ENCODE measurements at regions not wholly inside any gene's neighbourhood (a gene's known extent, or its start where the extent isn't known, plus 50 kb on each side); places are given as distances from the start of the nearest gene placed in this dataset.

DNA sequence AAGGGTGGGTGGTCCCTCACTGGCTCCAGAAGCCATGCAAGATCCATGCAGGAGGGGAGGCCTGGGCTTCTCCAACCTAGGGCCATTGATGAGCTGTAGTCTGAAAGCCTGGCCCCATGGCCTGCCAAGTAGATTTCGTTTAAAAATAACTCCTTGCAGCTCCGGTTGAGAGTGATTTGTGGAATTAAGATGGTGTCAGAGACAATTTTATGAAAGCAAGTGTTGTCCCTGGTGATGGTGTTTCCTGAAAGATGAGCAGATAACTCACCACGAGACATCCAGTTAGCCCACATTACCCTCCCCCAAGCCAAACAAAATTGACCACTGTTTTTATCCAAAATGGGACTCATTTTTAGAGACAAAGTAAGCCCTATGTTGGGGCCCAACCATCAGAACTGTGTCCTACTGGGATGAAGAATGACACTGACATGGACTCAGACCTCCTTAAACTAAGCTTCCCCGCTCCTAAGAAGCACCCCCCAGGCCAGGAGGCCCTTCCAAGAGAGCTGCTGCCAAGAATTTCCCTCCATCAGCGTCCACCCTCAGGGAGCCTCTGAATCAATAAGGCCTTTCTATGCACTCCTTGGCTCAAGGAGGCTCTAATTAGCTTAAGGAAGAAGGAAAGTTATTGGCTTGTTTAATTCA, 174.2 kb upstream of the NCAM1 start:
- H3K4me3 ChIP-seq (replicated peaks; ENCODE audit: low read depth, low read length): no peak overlapping the region
- DNase-seq (ENCODE audit: low read depth): no peak
- TF ChIP-seq, protein P1, sequence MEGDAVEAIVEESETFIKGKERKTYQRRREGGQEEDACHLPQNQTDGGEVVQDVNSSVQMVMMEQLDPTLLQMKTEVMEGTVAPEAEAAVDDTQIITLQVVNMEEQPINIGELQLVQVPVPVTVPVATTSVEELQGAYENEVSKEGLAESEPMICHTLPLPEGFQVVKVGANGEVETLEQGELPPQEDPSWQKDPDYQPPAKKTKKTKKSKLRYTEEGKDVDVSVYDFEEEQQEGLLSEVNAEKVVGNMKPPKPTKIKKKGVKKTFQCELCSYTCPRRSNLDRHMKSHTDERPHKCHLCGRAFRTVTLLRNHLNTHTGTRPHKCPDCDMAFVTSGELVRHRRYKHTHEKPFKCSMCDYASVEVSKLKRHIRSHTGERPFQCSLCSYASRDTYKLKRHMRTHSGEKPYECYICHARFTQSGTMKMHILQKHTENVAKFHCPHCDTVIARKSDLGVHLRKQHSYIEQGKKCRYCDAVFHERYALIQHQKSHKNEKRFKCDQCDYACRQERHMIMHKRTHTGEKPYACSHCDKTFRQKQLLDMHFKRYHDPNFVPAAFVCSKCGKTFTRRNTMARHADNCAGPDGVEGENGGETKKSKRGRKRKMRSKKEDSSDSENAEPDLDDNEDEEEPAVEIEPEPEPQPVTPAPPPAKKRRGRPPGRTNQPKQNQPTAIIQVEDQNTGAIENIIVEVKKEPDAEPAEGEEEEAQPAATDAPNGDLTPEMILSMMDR (IDR thresholded peaks at IDR 0.05; ENCODE audit: low read length, missing control alignments): no peak

GRCh38 chr11:112789481-112789880, 171.7 kb upstream of the NCAM1 start:
- TF ChIP-seq, protein P1 (IDR thresholded peaks at IDR 0.05; ENCODE audit: low read length, missing control alignments): no peak
- no peak overlapping the region for H3K4me3 ChIP-seq (replicated peaks; ENCODE audit: low read depth, low read length)
- DNase-seq (ENCODE audit: low read depth): no peak

- DNase-seq (ENCODE audit: low read depth): no peak
- no peak overlapping the region for H3K4me3 ChIP-seq (replicated peaks; ENCODE audit: low read depth, low read length)
- TF ChIP-seq, protein P1 (IDR thresholded peaks at IDR 0.05; ENCODE audit: low read length, missing control alignments): no peak
Measured at GRCh38 chr11:112790286-112790685, 170.9 kb upstream of the NCAM1 start.

- TF ChIP-seq, protein P1 (IDR thresholded peaks at IDR 0.05; ENCODE audit: low read length, missing control alignments): no peak
- DNase-seq (ENCODE audit: low read depth): no peak
- no peak overlapping the region for H3K4me3 ChIP-seq (replicated peaks; ENCODE audit: low read depth, low read length)
Measured at GRCh38 chr11:112792070-112792469, 169.2 kb upstream of the NCAM1 start.

DNA sequence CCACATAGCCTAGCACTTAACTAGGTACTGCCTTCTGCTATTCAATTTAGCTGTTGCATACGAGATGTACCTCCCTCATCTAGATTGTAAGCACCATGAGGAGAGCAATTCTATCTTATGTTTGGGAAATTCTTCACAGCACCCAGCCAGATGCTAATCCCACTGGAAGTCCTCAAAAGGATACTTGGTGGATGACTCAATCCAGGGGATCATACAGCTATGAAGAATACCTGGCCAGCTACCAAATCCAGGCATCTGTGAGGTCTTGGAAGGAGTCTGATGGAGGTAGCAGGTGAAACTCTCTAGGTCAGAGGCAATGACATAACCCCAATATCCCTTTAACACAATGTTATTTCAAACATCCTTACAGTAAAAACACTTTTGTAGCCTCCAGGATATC, 167.8 kb upstream of the NCAM1 start:
- no peak overlapping the region for H3K4me3 ChIP-seq (replicated peaks; ENCODE audit: low read depth, low read length)
- TF ChIP-seq, protein P1 (IDR thresholded peaks at IDR 0.05; ENCODE audit: low read length, missing control alignments): no peak
- no peak for DNase-seq (ENCODE audit: low read depth)

- TF ChIP-seq, protein P1 (IDR thresholded peaks at IDR 0.05; ENCODE audit: low read length, missing control alignments): no peak
- no peak overlapping the region for H3K4me3 ChIP-seq (replicated peaks; ENCODE audit: low read depth, low read length)
- no peak for DNase-seq (ENCODE audit: low read depth)
Measured at GRCh38 chr11:112794331-112794846, 166.8 kb upstream of the NCAM1 start.
